Ovary (tissue), 3 donors: ENCODE measurements at regions not wholly inside any gene's neighbourhood (a gene's known extent, or its start where the extent isn't known, plus 50 kb on each side); places are given as distances from the start of the nearest gene placed in this dataset.

Experiments
- POLR2A ChIP-seq: fragments of 450-650 bp; IDR thresholded peaks from one replicate; pipeline ENCODE4 v1.6.1; 2017; ENCODE audit warnings: antibody characterized with exemption, mild to moderate bottlenecking, moderate library complexity
- TF ChIP-seq, protein P1 (sequence below), 3 donors: fragments of 450-650 bp in 2 of 3; fragments of 200-600 bp in 1 of 3; IDR thresholded peaks; one replicate each; pipeline versions ENCODE4 v1.5.1 to v1.8.0; 2016 to 2022; ENCODE audit warnings: antibody characterized with exemption in 3 of 3, mild to moderate bottlenecking in 1 of 3
- donor health status: DM: no; HTN: no; CAD: no.

DNA sequence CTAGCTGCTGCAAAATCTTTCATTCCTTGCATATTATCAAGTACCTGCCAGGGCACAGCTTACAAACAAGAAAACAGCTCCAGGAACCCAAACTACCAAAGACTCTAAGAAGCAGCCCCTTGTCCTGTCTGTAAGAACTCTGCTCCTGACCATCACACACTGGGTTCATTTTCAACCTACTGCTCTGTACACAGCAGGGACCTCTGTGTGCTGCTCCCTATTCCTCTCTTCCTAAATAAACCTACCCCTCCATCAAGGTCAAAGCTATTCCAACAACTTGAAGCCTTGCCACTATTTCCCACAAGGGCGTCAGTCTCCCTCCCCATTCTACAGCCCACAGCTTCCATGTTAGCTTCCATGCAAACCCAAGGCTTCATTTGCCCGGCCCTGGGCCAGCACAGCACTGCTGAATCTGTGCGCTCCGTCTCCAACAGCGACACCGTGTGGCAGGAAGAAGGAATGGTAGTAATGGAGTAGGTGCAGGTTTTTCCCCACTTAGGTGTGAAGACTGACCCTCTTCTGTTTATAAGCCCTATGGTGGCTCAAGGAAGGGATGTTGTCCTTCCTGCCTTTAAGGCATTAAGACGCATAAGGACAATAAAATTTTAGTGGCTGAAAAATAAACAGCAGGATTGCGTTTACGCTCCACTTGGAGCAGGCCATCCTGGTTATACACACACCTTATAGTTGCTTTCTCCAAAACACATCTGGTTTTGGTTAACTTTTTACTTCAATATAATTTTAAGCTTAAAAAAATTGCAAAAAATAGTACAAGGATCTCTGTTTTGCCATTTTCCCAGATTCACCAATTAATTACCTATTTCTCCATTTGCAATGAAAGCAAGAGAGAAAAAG is 115.2 kb upstream of the NXT1 start:
- TF ChIP-seq POLR2A = no peak
- TF ChIP-seq, protein P1, sequence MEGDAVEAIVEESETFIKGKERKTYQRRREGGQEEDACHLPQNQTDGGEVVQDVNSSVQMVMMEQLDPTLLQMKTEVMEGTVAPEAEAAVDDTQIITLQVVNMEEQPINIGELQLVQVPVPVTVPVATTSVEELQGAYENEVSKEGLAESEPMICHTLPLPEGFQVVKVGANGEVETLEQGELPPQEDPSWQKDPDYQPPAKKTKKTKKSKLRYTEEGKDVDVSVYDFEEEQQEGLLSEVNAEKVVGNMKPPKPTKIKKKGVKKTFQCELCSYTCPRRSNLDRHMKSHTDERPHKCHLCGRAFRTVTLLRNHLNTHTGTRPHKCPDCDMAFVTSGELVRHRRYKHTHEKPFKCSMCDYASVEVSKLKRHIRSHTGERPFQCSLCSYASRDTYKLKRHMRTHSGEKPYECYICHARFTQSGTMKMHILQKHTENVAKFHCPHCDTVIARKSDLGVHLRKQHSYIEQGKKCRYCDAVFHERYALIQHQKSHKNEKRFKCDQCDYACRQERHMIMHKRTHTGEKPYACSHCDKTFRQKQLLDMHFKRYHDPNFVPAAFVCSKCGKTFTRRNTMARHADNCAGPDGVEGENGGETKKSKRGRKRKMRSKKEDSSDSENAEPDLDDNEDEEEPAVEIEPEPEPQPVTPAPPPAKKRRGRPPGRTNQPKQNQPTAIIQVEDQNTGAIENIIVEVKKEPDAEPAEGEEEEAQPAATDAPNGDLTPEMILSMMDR (IDR thresholded peaks at IDR 0.05) = peak; percentile 60 to 80 (median 71)
